ENCODE measurements at regions not wholly inside any gene's neighbourhood (a gene's known extent, or its start where the extent isn't known, plus 50 kb on each side); places are given as distances from the start of the nearest gene placed in this dataset.

DNA sequence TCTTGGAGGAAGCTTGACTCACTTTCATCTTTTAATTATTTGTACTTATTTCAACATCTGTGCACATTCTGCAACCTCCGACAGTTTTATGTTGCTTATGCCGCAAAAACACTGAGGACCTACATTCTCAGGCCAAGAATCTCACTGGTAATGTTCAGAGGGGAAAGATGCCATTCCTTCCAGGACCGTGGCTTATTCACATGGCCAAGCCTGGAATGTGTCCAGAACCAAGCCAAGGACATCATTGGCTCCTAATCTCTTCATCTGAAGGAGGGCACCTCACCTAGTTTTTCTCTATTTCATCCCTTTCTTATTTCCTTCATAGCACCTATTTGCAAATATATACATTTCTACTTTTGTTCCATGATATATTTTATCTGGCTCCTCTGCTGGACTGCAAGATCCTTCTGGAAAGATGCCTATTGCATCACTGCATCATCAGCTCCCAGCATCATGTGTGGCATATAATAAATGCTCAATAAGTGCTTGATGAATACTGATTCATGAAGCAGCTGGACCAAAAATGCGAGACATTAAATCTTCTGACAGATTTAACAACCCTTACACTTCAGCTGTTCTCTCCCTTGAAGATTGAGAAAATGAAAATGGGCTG, 377.1 kb downstream of the TNS1 start:
- TF ChIP-seq, protein P1, sequence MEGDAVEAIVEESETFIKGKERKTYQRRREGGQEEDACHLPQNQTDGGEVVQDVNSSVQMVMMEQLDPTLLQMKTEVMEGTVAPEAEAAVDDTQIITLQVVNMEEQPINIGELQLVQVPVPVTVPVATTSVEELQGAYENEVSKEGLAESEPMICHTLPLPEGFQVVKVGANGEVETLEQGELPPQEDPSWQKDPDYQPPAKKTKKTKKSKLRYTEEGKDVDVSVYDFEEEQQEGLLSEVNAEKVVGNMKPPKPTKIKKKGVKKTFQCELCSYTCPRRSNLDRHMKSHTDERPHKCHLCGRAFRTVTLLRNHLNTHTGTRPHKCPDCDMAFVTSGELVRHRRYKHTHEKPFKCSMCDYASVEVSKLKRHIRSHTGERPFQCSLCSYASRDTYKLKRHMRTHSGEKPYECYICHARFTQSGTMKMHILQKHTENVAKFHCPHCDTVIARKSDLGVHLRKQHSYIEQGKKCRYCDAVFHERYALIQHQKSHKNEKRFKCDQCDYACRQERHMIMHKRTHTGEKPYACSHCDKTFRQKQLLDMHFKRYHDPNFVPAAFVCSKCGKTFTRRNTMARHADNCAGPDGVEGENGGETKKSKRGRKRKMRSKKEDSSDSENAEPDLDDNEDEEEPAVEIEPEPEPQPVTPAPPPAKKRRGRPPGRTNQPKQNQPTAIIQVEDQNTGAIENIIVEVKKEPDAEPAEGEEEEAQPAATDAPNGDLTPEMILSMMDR (conservative IDR thresholded peaks at IDR 0.05 in 1 of 2, IDR thresholded peaks at IDR 0.05 in 1 of 2; ENCODE audit: extremely low read depth in 1 of 2, insufficient read depth in 1 of 2, low read depth in 1 of 2, low read length in 2 of 2) = no peak
- no peak for TF ChIP-seq EZH2 (IDR thresholded peaks at IDR 0.05; ENCODE audit: borderline replicate concordance, low read length)
